ENCODE measurements at regions not wholly inside any gene's neighbourhood (a gene's known extent, or its start where the extent isn't known, plus 50 kb on each side); places are given as distances from the start of the nearest gene placed in this dataset.

- no peak for TF ChIP-seq EZH2phosphoT487 (IDR thresholded peaks at IDR 0.05; ENCODE audit: borderline replicate concordance)
- no peak for TF ChIP-seq CTCF (conservative IDR thresholded peaks at IDR 0.05; ENCODE audit: low read length)
- no peaks in the 10 kb centered on the region for H3K27me3 ChIP-seq (ENCODE audit: insufficient read depth, low read length, poor library complexity, severe bottlenecking)
Measured at GRCh38 chr4:101471201-101471600, 123.9 kb upstream of the PPP3CA start.

DNA sequence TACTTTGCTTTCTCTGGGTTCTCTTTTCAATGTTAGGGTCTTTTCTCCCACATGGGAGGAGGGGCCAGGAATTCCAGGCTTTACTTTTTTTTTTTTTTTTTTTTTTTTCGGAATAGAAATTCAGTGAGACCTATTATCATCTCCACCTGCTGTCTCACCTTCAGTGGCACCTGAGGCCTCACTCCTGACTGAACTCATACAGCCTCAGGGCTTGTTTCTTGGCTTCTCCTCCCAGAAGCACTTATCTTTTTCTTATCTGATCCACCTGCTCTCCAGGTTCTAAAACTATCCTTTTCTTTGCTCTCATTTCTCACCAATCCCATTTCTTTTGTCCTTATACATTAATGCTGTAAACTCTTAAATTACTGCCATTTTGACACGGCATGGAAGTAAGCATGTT, 117.3 kb upstream of the PPP3CA start:
- TF ChIP-seq CTCF (conservative IDR thresholded peaks at IDR 0.05; ENCODE audit: low read length), result no peak
- no peaks in the 10 kb centered on the region for H3K9me2 ChIP-seq (replicated peaks; ENCODE audit: low read depth, low read length)
- H3K36me3 ChIP-seq (ENCODE audit: insufficient read depth, low read length), result no peaks in the 10 kb centered on the region
- no peaks in the 10 kb centered on the region for H3K79me2 ChIP-seq (ENCODE audit: insufficient read depth, low read length)
- no peak overlapping the region for H2AFZ ChIP-seq (ENCODE audit: low read length)
- no peaks in the 10 kb centered on the region for H3K27me3 ChIP-seq (ENCODE audit: insufficient read depth, low read length, poor library complexity, severe bottlenecking)
- no peak overlapping the region for H3K4me3 ChIP-seq (ENCODE audit: low read length, poor library complexity, severe bottlenecking)
- H4K20me1 ChIP-seq (ENCODE audit: insufficient read depth, low read length, poor library complexity, severe bottlenecking), result no peaks in the 10 kb centered on the region
- no peak overlapping the region for H3K9ac ChIP-seq (ENCODE audit: low read depth, low read length, poor library complexity, severe bottlenecking)
- H3F3A ChIP-seq (ENCODE audit: low read depth), result no peaks in the 10 kb centered on the region
- H3K4me1 ChIP-seq (ENCODE audit: insufficient read depth, low read length, poor library complexity, severe bottlenecking), result peaks cover 12% of the 10 kb centered on the region
- H3K4me2 ChIP-seq (ENCODE audit: low read depth, low read length, poor library complexity, severe bottlenecking), result no peak overlapping the region
- 0 out of 2 replicates have a peak, but pooled peaks cover 3% of the 10 kb centered on the region for H3K9me3 ChIP-seq (ENCODE audit: insufficient read depth, low read depth, low read length)

More at GRCh38 chr4:101471201-101471600, 123.9 kb upstream of the PPP3CA start:
- H3K9ac ChIP-seq (ENCODE audit: low read depth, low read length, poor library complexity, severe bottlenecking), result no peak overlapping the region
- H3K4me3 ChIP-seq (ENCODE audit: low read length, poor library complexity, severe bottlenecking), result no peak overlapping the region
- H3F3A ChIP-seq (ENCODE audit: low read depth), result no peaks in the 10 kb centered on the region
- no peaks in the 10 kb centered on the region for H3K9me3 ChIP-seq (ENCODE audit: insufficient read depth, low read depth, low read length)
- H3K4me1 ChIP-seq (ENCODE audit: insufficient read depth, low read length, poor library complexity, severe bottlenecking), result no peaks in the 10 kb centered on the region
- no peaks in the 10 kb centered on the region for H3K9me2 ChIP-seq (replicated peaks; ENCODE audit: low read depth, low read length)
- no peaks in the 10 kb centered on the region for H4K20me1 ChIP-seq (ENCODE audit: insufficient read depth, low read length, poor library complexity, severe bottlenecking)
- no peaks in the 10 kb centered on the region for H3K36me3 ChIP-seq (ENCODE audit: insufficient read depth, low read length)
- H3K4me2 ChIP-seq (ENCODE audit: low read depth, low read length, poor library complexity, severe bottlenecking), result no peak overlapping the region
- no peaks in the 10 kb centered on the region for H3K79me2 ChIP-seq (ENCODE audit: insufficient read depth, low read length)
- no peak overlapping the region for H2AFZ ChIP-seq (ENCODE audit: low read length)

GRCh38 chr4:101458914-101459313, 111.6 kb upstream of the PPP3CA start:
- Histone ChIP-seq H3K4me3 (ENCODE audit: low read length, poor library complexity, severe bottlenecking) (no peak overlapping the region), H3K4me2 (ENCODE audit: low read depth, low read length, poor library complexity, severe bottlenecking) (no peak overlapping the region), H3K79me2 (ENCODE audit: insufficient read depth, low read length) (no peaks in the 10 kb centered on the region), H3K9ac (ENCODE audit: low read depth, low read length, poor library complexity, severe bottlenecking) (no peak overlapping the region), H3K27me3 (ENCODE audit: insufficient read depth, low read length, poor library complexity, severe bottlenecking) (no peaks in the 10 kb centered on the region), H2AFZ (ENCODE audit: low read length) (no peak overlapping the region), H3K9me3 (ENCODE audit: insufficient read depth, low read depth, low read length) (0 out of 2 replicates have a peak, but pooled peaks cover 3% of the 10 kb centered on the region), H3K4me1 (ENCODE audit: insufficient read depth, low read length, poor library complexity, severe bottlenecking) (peaks cover 8% of the 10 kb centered on the region), H4K20me1 (ENCODE audit: insufficient read depth, low read length, poor library complexity, severe bottlenecking) (no peaks in the 10 kb centered on the region), H3K36me3 (ENCODE audit: insufficient read depth, low read length) (no peaks in the 10 kb centered on the region), H3F3A (ENCODE audit: low read depth) (no peaks in the 10 kb centered on the region), H3K9me2 (replicated peaks; ENCODE audit: low read depth, low read length) (no peaks in the 10 kb centered on the region)
- no peak for TF ChIP-seq CTCF (conservative IDR thresholded peaks at IDR 0.05; ENCODE audit: low read length)
- TF ChIP-seq EZH2phosphoT487 (IDR thresholded peaks at IDR 0.05; ENCODE audit: borderline replicate concordance), result no peak

All from Loucy (cell line).